Left lung (tissue), 4 donors: ENCODE measurements at regions not wholly inside any gene's neighbourhood (a gene's known extent, or its start where the extent isn't known, plus 50 kb on each side); places are given as distances from the start of the nearest gene placed in this dataset.

ENCODE experiments used
- ATAC-seq: fragments of 200-7000 bp; cut with Tn5 transposase; one replicate; pipeline ENCODE4 v1.9.1; 2020; ENCODE audit warnings: moderate library complexity
- DNase-seq, 4 donors: peaks; one replicate each; pipeline ENCODE4 v3.0.0-alpha.2; 2013 to 2020
- H3K27ac ChIP-seq, 2 donors: fragments of 200-600 bp; sonication (generic) in 1 of 2; one replicate each; pipeline versions ENCODE4 v1.5.0 to v1.8.0; 2020 to 2021
- H3K27me3 ChIP-seq, 2 donors: fragments of 200-600 bp; sonication (generic) in 1 of 2; one replicate each; pipeline versions ENCODE4 v1.5.0 to v1.8.0; 2020 to 2021
- H3K36me3 ChIP-seq, 2 donors: fragments of 200-600 bp; sonication (generic) in 1 of 2; one replicate each; pipeline versions ENCODE4 v1.5.0 to v1.8.0; 2020 to 2021
- H3K4me1 ChIP-seq, 2 donors: fragments of 200-600 bp; one replicate each; pipeline ENCODE4 v1.8.0; 2021
- H3K4me3 ChIP-seq, 2 donors: fragments of 200-600 bp; sonication (generic) in 1 of 2; one replicate each; pipeline versions ENCODE4 v1.5.0 to v1.8.0; 2020 to 2021; ENCODE audit warnings: mild to moderate bottlenecking in 1 of 2
- H3K9me3 ChIP-seq, 2 donors: fragments of 200-600 bp; sonication (generic) in 1 of 2; one replicate each; pipeline versions ENCODE4 v1.5.0 to v1.8.0; 2020 to 2021
- CTCF ChIP-seq, 2 donors: fragments of 200-600 bp; sonication (generic) in 1 of 2; IDR thresholded peaks; one replicate each; pipeline versions ENCODE4 v1.5.0 to v1.8.0; 2021; ENCODE audit warnings: antibody characterized with exemption in 2 of 2
- intact Hi-C, 2 donors: fragments of 100-400 bp; cut with DNase I; formaldehyde crosslinking; loops; one replicate each; pipeline versions ENCODE4 v1.11.2 to v1.14.2; 2022
- donor health status: DM: no; HTN: yes; CAD: no.
- donor health status: DM: no; HTN: no; CAD: no.

- no peak overlapping the region for H3K4me3 ChIP-seq
- H3K27ac ChIP-seq: no peak overlapping the region
- ATAC-seq (no peak), DNase-seq (no peak)
- no peaks in the 10 kb centered on the region for H3K9me3 ChIP-seq
- no peaks in the 10 kb centered on the region for H3K36me3 ChIP-seq
- intact Hi-C loops: no loop called here
- H3K27me3 ChIP-seq: no peaks in the 10 kb centered on the region
- no peaks in the 10 kb centered on the region for H3K4me1 ChIP-seq
- no peak for TF ChIP-seq CTCF (IDR thresholded peaks at IDR 0.05)
These were observed 228.4 kb upstream of the COL8A1 start for GRCh38 chr3:99409961-99410360.

- intact Hi-C loops: no loop called here
- no peak for DNase-seq
- Histone ChIP-seq H3K4me1 (no peaks in the 10 kb centered on the region), H3K27me3 (no peaks in the 10 kb centered on the region), H3K9me3 (no peaks in the 10 kb centered on the region), H3K27ac (no peak overlapping the region), H3K36me3 (no peaks in the 10 kb centered on the region), H3K4me3 (no peak overlapping the region)
- TF ChIP-seq CTCF (IDR thresholded peaks at IDR 0.05): no peak
- ATAC-seq: no peak
These were observed 231.1 kb upstream of the COL8A1 start for GRCh38 chr3:99407257-99407656.

GRCh38 chr3:99402755-99403154, 235.6 kb upstream of the COL8A1 start:
- intact Hi-C loops: no loop called here
- no peaks in the 10 kb centered on the region for H3K36me3 ChIP-seq
- ATAC-seq: no peak

GRCh38 chr3:99400352-99400751, 238.0 kb upstream of the COL8A1 start:
- Histone ChIP-seq H3K27me3 (no peaks in the 10 kb centered on the region), H3K36me3 (no peaks in the 10 kb centered on the region), H3K9me3 (peaks cover 0 to 22% of the 10 kb centered on the region in 2 donors), H3K4me3 (no peak overlapping the region), H3K27ac (no peak overlapping the region), H3K4me1 (no peaks in the 10 kb centered on the region)
- TF ChIP-seq CTCF (IDR thresholded peaks at IDR 0.05): no peak
- ATAC-seq (no peak), DNase-seq (no peak)
- intact Hi-C loops: no loop called here

More at GRCh38 chr3:99402755-99403154, 235.6 kb upstream of the COL8A1 start:
- no peak overlapping the region for H3K4me3 ChIP-seq
- H3K9me3 ChIP-seq: peaks cover 0 to 22% of the 10 kb centered on the region in 2 donors
- no peak overlapping the region for H3K27ac ChIP-seq
- DNase-seq: no peak
- no peak for TF ChIP-seq CTCF (IDR thresholded peaks at IDR 0.05)
- no peaks in the 10 kb centered on the region for H3K4me1 ChIP-seq
- no peaks in the 10 kb centered on the region for H3K27me3 ChIP-seq

- Histone ChIP-seq H3K4me3 (no peak overlapping the region), H3K36me3 (no peaks in the 10 kb centered on the region), H3K4me1 (no peaks in the 10 kb centered on the region), H3K27me3 (no peaks in the 10 kb centered on the region), H3K27ac (no peak overlapping the region), H3K9me3 (peaks cover 0 to 22% of the 10 kb centered on the region in 2 donors)
- ATAC-seq (no peak), DNase-seq (no peak)
- intact Hi-C loops: no loop called here
- no peak for TF ChIP-seq CTCF (IDR thresholded peaks at IDR 0.05)
These were observed 241.6 kb upstream of the COL8A1 start for GRCh38 chr3:99396651-99397275.
